CD14-positive monocyte (primary cell): ENCODE measurements at regions not wholly inside any gene's neighbourhood (a gene's known extent, or its start where the extent isn't known, plus 50 kb on each side); places are given as distances from the start of the nearest gene placed in this dataset.

Source experiments
- DNase-seq, 3 donors: peaks; one replicate each; pipeline ENCODE4 v3.0.0-alpha.2; 2011 to 2022
- H2AFZ ChIP-seq: 2 replicates; pipeline ENCODE4 v1.6.0; 2012; ENCODE audit warnings: mild to moderate bottlenecking, low read depth, low read length, inconsistent platforms; ENCODE audit not compliant: insufficient read depth, poor library complexity, severe bottlenecking
- H3K27ac ChIP-seq, 2 donors: 1 replicate in 1 of 2; 2 replicates in 1 of 2; pipeline ENCODE4 v1.5.1; 2012 to 2013; ENCODE audit warnings: low read length in 2 of 2, control low read depth in 1 of 2, inconsistent platforms in 1 of 2, low read depth in 1 of 2, mild to moderate bottlenecking in 1 of 2
- H3K27me3 ChIP-seq, 2 donors: one replicate each; pipeline versions ENCODE4 v1.6.0 to v1.6.1; 2011 to 2013; ENCODE audit warnings: low read length in 2 of 2; ENCODE audit not compliant: control insufficient read depth in 2 of 2, insufficient read depth in 2 of 2
- H3K36me3 ChIP-seq, 2 donors: replicated peaks in 1 of 2; 1 replicate in 1 of 2; 2 replicates in 1 of 2; pipeline versions ENCODE4 v1.5.1 to v1.6.1; 2012 to 2013; ENCODE audit warnings: low read length in 2 of 2, control low read depth in 1 of 2, inconsistent platforms in 1 of 2, mild to moderate bottlenecking in 1 of 2; ENCODE audit not compliant: insufficient read depth in 2 of 2, control insufficient read depth in 1 of 2
- H3K4me1 ChIP-seq, 2 donors: 1 replicate in 1 of 2; 2 replicates in 1 of 2; pipeline versions ENCODE4 v1.5.1 to v1.6.1; 2012 to 2013; ENCODE audit warnings: low read length in 2 of 2, control low read depth in 1 of 2, inconsistent platforms in 1 of 2, mild to moderate bottlenecking in 1 of 2, moderate library complexity in 1 of 2; ENCODE audit not compliant: insufficient read depth in 2 of 2, control insufficient read depth in 1 of 2
- H3K4me2 ChIP-seq: replicated peaks from 2 replicates; pipeline ENCODE3; 2012; ENCODE audit warnings: low read length, moderate library complexity, mild to moderate bottlenecking; ENCODE audit not compliant: poor library complexity, severe bottlenecking; ENCODE audit errors: extremely low read depth
- H3K4me3 ChIP-seq, 3 experiments: fragments of 200-600 bp in 1 of 3; sonication (generic) in 1 of 3; replicated peaks in 1 of 3; 1 replicate in 2 of 3; 2 replicates in 1 of 3; pipeline ENCODE4 v1.5.1; 2011 to 2013; ENCODE audit warnings: low read length in 3 of 3, mild to moderate bottlenecking in 3 of 3, control low read depth in 2 of 3, low read depth in 2 of 3, inconsistent platforms in 1 of 3, moderate library complexity in 1 of 3
- H3K79me2 ChIP-seq: 2 replicates; pipeline ENCODE4 v1.6.0; 2012; ENCODE audit warnings: mild to moderate bottlenecking, control low read depth, inconsistent platforms, low read length, moderate library complexity; ENCODE audit not compliant: insufficient read depth
- H3K9ac ChIP-seq: 2 replicates; pipeline ENCODE4 v1.6.0; 2017; ENCODE audit warnings: low read length, mild to moderate bottlenecking; ENCODE audit not compliant: insufficient read depth, poor library complexity, severe bottlenecking
- H3K9me3 ChIP-seq, 2 donors: replicated peaks in 1 of 2; 1 replicate in 1 of 2; 2 replicates in 1 of 2; pipeline versions ENCODE4 v1.5.1 to v1.6.1; 2012 to 2013; ENCODE audit warnings: low read length in 2 of 2, control low read depth in 1 of 2; ENCODE audit not compliant: control insufficient read depth in 1 of 2, insufficient read depth in 1 of 2
- H4K20me1 ChIP-seq: 2 replicates; pipeline ENCODE4 v1.6.0; 2012; ENCODE audit warnings: mild to moderate bottlenecking, low read length, control low read depth, moderate library complexity; ENCODE audit not compliant: insufficient read depth
- H3K27ac Mint-ChIP-seq, 7 donors: one replicate each; pipeline ENCODE4 v1.8.0; 2020; ENCODE audit warnings: mild to moderate bottlenecking in 7 of 7, mixed read lengths in 7 of 7, moderate library complexity in 6 of 7, inconsistent platforms in 2 of 7
- H3K27me3 Mint-ChIP-seq, 3 donors: one replicate each; pipeline ENCODE4 v1.8.0; 2021 to 2022; ENCODE audit warnings: low read depth in 3 of 3, mild to moderate bottlenecking in 3 of 3, mixed read lengths in 3 of 3, moderate library complexity in 3 of 3, inconsistent platforms in 1 of 3
- H3K36me3 Mint-ChIP-seq, 2 donors: one replicate each; pipeline ENCODE4 v1.8.0; 2020; ENCODE audit warnings: mixed read lengths in 2 of 2, inconsistent platforms in 1 of 2, mild to moderate bottlenecking in 1 of 2
- H3K4me1 Mint-ChIP-seq: one replicate; pipeline ENCODE4 v1.8.0; 2020; ENCODE audit warnings: mild to moderate bottlenecking, mixed read lengths
- H3K4me3 Mint-ChIP-seq, 2 donors: one replicate each; pipeline ENCODE4 v1.8.0; 2020; ENCODE audit warnings: mild to moderate bottlenecking in 2 of 2, mixed read lengths in 2 of 2, moderate library complexity in 1 of 2
- H3K9me3 Mint-ChIP-seq, 7 donors: one replicate each; pipeline ENCODE4 v1.8.0; 2020 to 2022; ENCODE audit warnings: mixed read lengths in 7 of 7, mild to moderate bottlenecking in 6 of 7, moderate library complexity in 6 of 7, inconsistent platforms in 2 of 7
- WGBS: methylation state at CpG from one replicate; pipeline ENCODE4 v1.1.5; 2013; ENCODE audit warnings: missing lambda C conversion rate; ENCODE audit not compliant: insufficient coverage; 5-methylcytosine and 5-hydroxymethylcytosine counted together
- intact Hi-C, 2 donors: fragments of 100-400 bp; cut with micrococcal nuclease; formaldehyde crosslinking; loops; one replicate each; pipeline versions ENCODE4 v1.15.0 to v1.15.1; 2023
- TF ChIP-seq, protein P1 (sequence below): fragments of 200-600 bp; IDR thresholded peaks from one replicate; pipeline ENCODE4 v1.8.0; 2022; ENCODE audit warnings: antibody characterized with exemption, mild to moderate bottlenecking

DNA sequence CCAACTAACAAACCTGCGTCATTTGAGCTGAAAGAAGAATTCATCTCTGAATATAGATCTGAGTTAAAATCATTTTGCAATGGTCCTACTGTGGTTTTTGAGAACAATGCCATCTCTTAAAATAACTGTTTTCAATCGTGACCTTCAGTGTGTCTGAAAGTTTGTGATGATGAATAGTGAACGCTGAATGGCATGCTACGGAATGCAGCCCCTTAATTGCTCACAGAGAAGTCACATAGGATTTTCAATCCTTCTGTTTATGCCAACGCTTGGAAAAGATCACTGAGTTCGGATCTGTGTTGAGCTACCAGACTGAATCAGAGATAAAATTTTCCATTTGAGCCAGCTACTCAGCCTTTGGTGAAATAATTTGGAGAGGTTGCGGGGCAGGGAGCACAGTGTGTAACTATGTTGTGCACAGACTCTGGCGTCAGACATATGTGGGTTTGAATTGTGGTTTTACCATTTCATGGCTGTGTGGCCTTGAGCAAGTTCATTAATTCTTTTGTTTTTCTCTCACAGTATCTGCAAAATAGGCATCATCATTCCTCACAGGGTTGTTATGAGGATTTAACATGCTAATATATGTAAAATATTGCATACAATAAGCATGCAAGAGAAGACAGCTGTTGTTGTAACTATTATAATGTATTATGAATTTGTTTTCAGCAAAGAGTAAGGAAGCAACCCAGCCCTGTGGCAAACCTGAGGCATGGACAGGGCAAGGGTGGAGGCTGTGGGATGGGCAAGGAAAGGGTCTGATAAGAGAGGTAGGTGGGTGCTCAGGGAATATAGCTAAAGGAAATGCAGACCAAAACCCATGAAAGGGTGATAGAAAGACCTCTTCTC lies 679.9 kb downstream of the KCNA4 start:
- DNase-seq, result no peak
- Histone ChIP-seq H3K9ac (no peak overlapping the region), H3K79me2 (no peaks in the 10 kb centered on the region), H3K36me3 (no peaks in the 10 kb centered on the region), H3K4me3 (no peak overlapping the region), H2AFZ (no peak overlapping the region), H3K4me1 (no peaks in the 10 kb centered on the region), H3K27me3 (no peaks in the 10 kb centered on the region), H3K27ac (no peak overlapping the region), H3K9me3 (no peaks in the 10 kb centered on the region), H4K20me1 (no peaks in the 10 kb centered on the region), H3K4me2 (no peak overlapping the region)
- Mint-ChIP-seq H3K4me1 (no peaks in the 10 kb centered on the region), H3K4me3 (no peak overlapping the region), H3K27me3 (peaks cover 0 to 2% (median 2%) of the 10 kb centered on the region in 3 donors), H3K9me3 (no peaks in the 10 kb centered on the region), H3K27ac (no peak overlapping the region), H3K36me3 (no peaks in the 10 kb centered on the region)
- TF ChIP-seq, protein P1, sequence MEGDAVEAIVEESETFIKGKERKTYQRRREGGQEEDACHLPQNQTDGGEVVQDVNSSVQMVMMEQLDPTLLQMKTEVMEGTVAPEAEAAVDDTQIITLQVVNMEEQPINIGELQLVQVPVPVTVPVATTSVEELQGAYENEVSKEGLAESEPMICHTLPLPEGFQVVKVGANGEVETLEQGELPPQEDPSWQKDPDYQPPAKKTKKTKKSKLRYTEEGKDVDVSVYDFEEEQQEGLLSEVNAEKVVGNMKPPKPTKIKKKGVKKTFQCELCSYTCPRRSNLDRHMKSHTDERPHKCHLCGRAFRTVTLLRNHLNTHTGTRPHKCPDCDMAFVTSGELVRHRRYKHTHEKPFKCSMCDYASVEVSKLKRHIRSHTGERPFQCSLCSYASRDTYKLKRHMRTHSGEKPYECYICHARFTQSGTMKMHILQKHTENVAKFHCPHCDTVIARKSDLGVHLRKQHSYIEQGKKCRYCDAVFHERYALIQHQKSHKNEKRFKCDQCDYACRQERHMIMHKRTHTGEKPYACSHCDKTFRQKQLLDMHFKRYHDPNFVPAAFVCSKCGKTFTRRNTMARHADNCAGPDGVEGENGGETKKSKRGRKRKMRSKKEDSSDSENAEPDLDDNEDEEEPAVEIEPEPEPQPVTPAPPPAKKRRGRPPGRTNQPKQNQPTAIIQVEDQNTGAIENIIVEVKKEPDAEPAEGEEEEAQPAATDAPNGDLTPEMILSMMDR, result no peak
- intact Hi-C loops, result no loop called here
- WGBS, result 78% methylated on average over 7 of the region's 8 CpGs

DNA sequence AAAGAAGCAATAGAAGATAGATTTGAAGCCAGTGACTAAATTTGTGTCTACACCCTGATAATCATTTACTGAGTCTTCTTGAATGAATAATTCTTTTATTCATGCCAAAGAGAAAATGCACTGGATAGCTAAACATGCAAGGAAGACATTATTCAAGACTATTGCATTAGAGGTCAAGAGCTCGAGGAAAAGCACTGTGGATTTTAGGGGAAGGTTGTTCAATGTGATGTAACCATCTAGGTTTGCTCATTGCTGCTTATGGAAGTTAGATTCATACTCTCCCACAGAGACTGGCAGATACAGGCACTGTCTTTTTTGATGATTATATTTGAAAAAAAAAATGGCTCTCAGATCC lies 682.1 kb downstream of the KCNA4 start:
- Histone ChIP-seq H3K4me3 (no peak overlapping the region), H3K27ac (no peak overlapping the region), H4K20me1 (no peaks in the 10 kb centered on the region), H3K36me3 (no peaks in the 10 kb centered on the region), H3K79me2 (no peaks in the 10 kb centered on the region), H3K27me3 (no peaks in the 10 kb centered on the region), H2AFZ (no peak overlapping the region), H3K9ac (no peak overlapping the region), H3K9me3 (no peaks in the 10 kb centered on the region), H3K4me2 (no peak overlapping the region), H3K4me1 (no peaks in the 10 kb centered on the region)
- Mint-ChIP-seq H3K9me3 (no peaks in the 10 kb centered on the region), H3K27ac (no peak overlapping the region), H3K4me1 (no peaks in the 10 kb centered on the region), H3K27me3 (peaks cover 0 to 2% (median 2%) of the 10 kb centered on the region in 3 donors), H3K4me3 (no peak overlapping the region), H3K36me3 (no peaks in the 10 kb centered on the region)
- WGBS, result 40% methylated on average over 1 of the region's 1 CpG
- TF ChIP-seq, protein P1, result no peak
- DNase-seq, result no peak
- intact Hi-C loops, result no loop called here
